HEK293 (cell line): ENCODE measurements at regions not wholly inside any gene's neighbourhood (a gene's known extent, or its start where the extent isn't known, plus 50 kb on each side); places are given as distances from the start of the nearest gene placed in this dataset.

Source experiments
- CTCF ChIA-PET: fragments of 350-600 bp; formaldehyde crosslinking; extraction: SDS; loops from one replicate; lab custom pipeline; 2021; ENCODE audit warnings: antibody characterized with exemption; lab: Yijun Ruan, JAX
- POLR2A ChIA-PET: fragments of 300-600 bp; formaldehyde crosslinking; extraction: SDS; loops from one replicate; lab custom pipeline; 2020; ENCODE audit warnings: antibody characterized with exemption, inconsistent platforms; lab: Yijun Ruan, JAX
- H3K27ac ChIP-seq: fragments of 200-500 bp; sonication (Bioruptor generic); 2 replicates; pipeline ENCODE4 v1.5.1; 2014; ENCODE audit warnings: low read depth, low read length, control low read depth, inconsistent platforms; ENCODE audit errors: extremely low read depth
- H3K36me3 ChIP-seq, 2 experiments: fragments of 200-500 bp in 1 of 2; sonication (Bioruptor generic) in 1 of 2; 1 replicate in 1 of 2; 2 replicates in 1 of 2; pipeline ENCODE4 v1.5.1; 2014 to 2017; ENCODE audit warnings: inconsistent platforms in 2 of 2, low read length in 2 of 2; ENCODE audit not compliant: control insufficient read depth in 2 of 2, insufficient read depth in 1 of 2
- H3K4me1 ChIP-seq: fragments of 200-500 bp; sonication (Bioruptor generic); 2 replicates; pipeline ENCODE4 v1.5.1; 2014; ENCODE audit warnings: mild to moderate bottlenecking, low read length, inconsistent platforms; ENCODE audit not compliant: control insufficient read depth, insufficient read depth
- H3K4me3 ChIP-seq: 2 replicates; pipeline ENCODE4 v1.5.1; 2011; ENCODE audit warnings: low read depth, mild to moderate bottlenecking, control low read depth, low read length, moderate library complexity
- H3K9me3 ChIP-seq: fragments of 200-500 bp; sonication (Bioruptor generic); 2 replicates; pipeline ENCODE4 v1.5.1; 2014; ENCODE audit warnings: low read depth, low read length, inconsistent platforms; ENCODE audit not compliant: control insufficient read depth, insufficient read depth
- SCRT1 ChIP-seq: fragments of 450-650 bp; formaldehyde crosslinking; IDR thresholded peaks from 2 replicates; pipeline ENCODE4 v1.5.1; 2016; ENCODE audit warnings: missing biosample characterization, missing genetic modification characterization, borderline replicate concordance
- ZBTB17 ChIP-seq: fragments of 450-650 bp; formaldehyde crosslinking; IDR thresholded peaks from 2 replicates; pipeline ENCODE4 v1.5.1; 2016; ENCODE audit warnings: missing biosample characterization, missing genetic modification characterization
- ZNF132 ChIP-seq: fragments of 450-650 bp; formaldehyde crosslinking; IDR thresholded peaks from 2 replicates; pipeline ENCODE4 v1.5.1; 2017; ENCODE audit warnings: missing biosample characterization, missing genetic modification characterization, borderline replicate concordance
- ZNF138 ChIP-seq: fragments of 450-650 bp; formaldehyde crosslinking; IDR thresholded peaks from 2 replicates; pipeline ENCODE4 v1.5.1; 2016; ENCODE audit warnings: missing biosample characterization, missing genetic modification characterization, borderline replicate concordance
- ZNF16 ChIP-seq: fragments of 450-650 bp; formaldehyde crosslinking; IDR thresholded peaks from 2 replicates; pipeline ENCODE4 v1.5.1; 2016; ENCODE audit warnings: low read depth, missing biosample characterization, missing genetic modification characterization
- ZNF184 ChIP-seq: fragments of 450-650 bp; IDR thresholded peaks from 2 replicates; pipeline ENCODE4 v1.5.1; 2018; ENCODE audit warnings: missing biosample characterization, mild to moderate bottlenecking, missing genetic modification characterization
- ZNF248 ChIP-seq: fragments of 450-650 bp; formaldehyde crosslinking; IDR thresholded peaks from 2 replicates; pipeline ENCODE4 v1.5.1; 2017; ENCODE audit warnings: missing biosample characterization, missing genetic modification characterization
- ZNF341 ChIP-seq: fragments of 450-650 bp; formaldehyde crosslinking; IDR thresholded peaks from 2 replicates; pipeline ENCODE4; 2016; ENCODE audit warnings: low read depth, missing biosample characterization, missing genetic modification characterization
- ZNF416 ChIP-seq: fragments of 450-650 bp; formaldehyde crosslinking; IDR thresholded peaks from 2 replicates; pipeline ENCODE4 v1.5.1; 2016; ENCODE audit warnings: missing biosample characterization, missing genetic modification characterization
- ZNF610 ChIP-seq: fragments of 450-650 bp; formaldehyde crosslinking; IDR thresholded peaks from 2 replicates; pipeline ENCODE4 v1.5.1; 2016; ENCODE audit warnings: missing biosample characterization, missing genetic modification characterization, borderline replicate concordance
- ZNF677 ChIP-seq: fragments of 450-650 bp; IDR thresholded peaks from 2 replicates; pipeline ENCODE4 v1.5.0; 2018; ENCODE audit warnings: missing biosample characterization, mild to moderate bottlenecking, missing genetic modification characterization, moderate library complexity
- ZXDB ChIP-seq: fragments of 450-650 bp; formaldehyde crosslinking; IDR thresholded peaks from 2 replicates; pipeline ENCODE4 v1.5.1; 2016; ENCODE audit warnings: missing biosample characterization, missing genetic modification characterization
- TF ChIP-seq, protein P1 (sequence below): fragments of 450-650 bp; formaldehyde crosslinking; IDR thresholded peaks from 2 replicates; pipeline ENCODE4 v1.5.1; 2016; ENCODE audit warnings: missing biosample characterization, missing genetic modification characterization
- TF ChIP-seq, protein P2 (sequence below): fragments of 450-650 bp; formaldehyde crosslinking; IDR thresholded peaks from 2 replicates; pipeline ENCODE4 v1.5.1; 2016; ENCODE audit warnings: missing biosample characterization, missing genetic modification characterization
- TF ChIP-seq, protein P3 (sequence below): fragments of 450-650 bp; formaldehyde crosslinking; IDR thresholded peaks from 2 replicates; pipeline ENCODE4 v1.5.1; 2016; ENCODE audit warnings: missing biosample characterization, missing genetic modification characterization, borderline replicate concordance
- TF ChIP-seq, protein P4 (sequence below): fragments of 450-650 bp; formaldehyde crosslinking; IDR thresholded peaks from 2 replicates; pipeline ENCODE4 v1.5.1; 2016; ENCODE audit warnings: missing biosample characterization, missing genetic modification characterization
- TF ChIP-seq, protein P5 (sequence below): fragments of 450-650 bp; formaldehyde crosslinking; IDR thresholded peaks from 2 replicates; pipeline ENCODE4 v1.5.1; 2017; ENCODE audit warnings: missing biosample characterization, missing genetic modification characterization
- TF ChIP-seq, protein P6 (sequence below): fragments of 450-650 bp; formaldehyde crosslinking; IDR thresholded peaks from 2 replicates; pipeline ENCODE4 v1.5.1; 2016; ENCODE audit warnings: missing biosample characterization, missing genetic modification characterization

DNA sequence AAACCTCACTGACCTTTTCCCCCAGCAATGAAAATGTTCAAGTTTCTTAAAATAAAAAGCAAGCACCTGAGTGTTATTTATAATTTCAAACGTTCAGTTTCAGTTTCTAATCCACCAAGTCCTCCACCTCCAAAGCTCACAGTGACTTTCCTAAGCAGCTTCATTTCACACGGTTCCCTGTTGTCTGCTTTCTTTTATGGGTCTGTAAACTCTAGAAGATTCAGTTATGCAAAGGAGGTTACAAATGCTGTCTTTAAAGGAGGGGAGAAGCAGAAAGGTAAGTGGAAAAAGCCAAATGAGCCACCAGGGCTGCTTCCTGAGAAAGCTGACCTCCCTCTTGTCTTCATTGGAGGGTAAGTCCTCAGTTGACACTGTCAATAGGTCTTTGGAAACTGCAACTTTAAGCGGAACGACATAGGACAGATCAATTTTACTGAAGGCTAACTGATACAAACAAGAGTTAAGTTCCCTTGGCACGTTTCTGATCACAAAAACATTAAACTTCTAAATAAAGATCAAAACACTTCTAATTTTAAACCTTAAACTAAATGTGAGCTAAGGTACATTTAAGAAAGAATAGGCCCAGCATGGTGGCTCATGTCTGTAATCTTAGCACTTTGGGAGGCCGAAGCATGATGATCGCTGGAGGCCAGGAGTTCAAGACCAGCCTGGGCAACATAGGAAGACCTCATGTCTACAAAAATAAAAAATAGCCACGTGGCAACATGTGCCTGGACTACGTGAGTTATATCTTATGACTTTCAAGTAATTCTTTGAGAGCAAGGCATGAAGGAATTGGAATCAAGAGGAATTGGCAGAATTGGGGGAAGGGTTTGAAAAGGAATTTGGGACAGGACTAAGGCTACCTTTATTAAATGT lies 151.9 kb upstream of the UBE2E1 start:
- H3K9me3 ChIP-seq, result no peaks in the 10 kb centered on the region
- H3K4me1 ChIP-seq, result peaks cover 6% of the 10 kb centered on the region
- no peak overlapping the region for H3K27ac ChIP-seq
- no peak overlapping the region for H3K4me3 ChIP-seq
- no peaks in the 10 kb centered on the region for H3K36me3 ChIP-seq
- no peak for TF ChIP-seq ZNF138 (tag by site-specific recombination)
- TF ChIP-seq, protein P1, sequence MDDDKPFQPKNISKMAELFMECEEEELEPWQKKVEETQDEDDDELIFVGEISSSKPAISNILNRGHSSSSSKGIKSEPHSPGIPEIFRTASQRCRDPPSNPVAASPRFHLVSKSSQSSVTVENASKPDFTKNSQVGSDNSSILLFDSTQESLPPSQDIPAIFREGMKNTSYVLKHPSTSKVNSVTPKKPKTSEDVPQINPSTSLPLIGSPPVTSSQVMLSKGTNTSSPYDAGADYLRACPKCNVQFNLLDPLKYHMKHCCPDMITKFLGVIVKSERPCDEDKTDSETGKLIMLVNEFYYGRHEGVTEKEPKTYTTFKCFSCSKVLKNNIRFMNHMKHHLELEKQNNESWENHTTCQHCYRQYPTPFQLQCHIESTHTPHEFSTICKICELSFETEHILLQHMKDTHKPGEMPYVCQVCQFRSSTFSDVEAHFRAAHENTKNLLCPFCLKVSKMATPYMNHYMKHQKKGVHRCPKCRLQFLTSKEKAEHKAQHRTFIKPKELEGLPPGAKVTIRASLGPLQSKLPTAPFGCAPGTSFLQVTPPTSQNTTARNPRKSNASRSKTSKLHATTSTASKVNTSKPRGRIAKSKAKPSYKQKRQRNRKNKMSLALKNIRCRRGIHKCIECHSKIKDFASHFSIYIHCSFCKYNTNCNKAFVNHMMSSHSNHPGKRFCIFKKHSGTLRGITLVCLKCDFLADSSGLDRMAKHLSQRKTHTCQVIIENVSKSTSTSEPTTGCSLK, result no peak
- no peak for TF ChIP-seq ZNF677 (tag by site-specific recombination)
- no peak for TF ChIP-seq ZXDB (tag by site-specific recombination)
- TF ChIP-seq, protein P2, sequence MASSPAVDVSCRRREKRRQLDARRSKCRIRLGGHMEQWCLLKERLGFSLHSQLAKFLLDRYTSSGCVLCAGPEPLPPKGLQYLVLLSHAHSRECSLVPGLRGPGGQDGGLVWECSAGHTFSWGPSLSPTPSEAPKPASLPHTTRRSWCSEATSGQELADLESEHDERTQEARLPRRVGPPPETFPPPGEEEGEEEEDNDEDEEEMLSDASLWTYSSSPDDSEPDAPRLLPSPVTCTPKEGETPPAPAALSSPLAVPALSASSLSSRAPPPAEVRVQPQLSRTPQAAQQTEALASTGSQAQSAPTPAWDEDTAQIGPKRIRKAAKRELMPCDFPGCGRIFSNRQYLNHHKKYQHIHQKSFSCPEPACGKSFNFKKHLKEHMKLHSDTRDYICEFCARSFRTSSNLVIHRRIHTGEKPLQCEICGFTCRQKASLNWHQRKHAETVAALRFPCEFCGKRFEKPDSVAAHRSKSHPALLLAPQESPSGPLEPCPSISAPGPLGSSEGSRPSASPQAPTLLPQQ, result no peak
- no peak for TF ChIP-seq ZNF184 (tag by site-specific recombination)
- TF ChIP-seq, protein P3, sequence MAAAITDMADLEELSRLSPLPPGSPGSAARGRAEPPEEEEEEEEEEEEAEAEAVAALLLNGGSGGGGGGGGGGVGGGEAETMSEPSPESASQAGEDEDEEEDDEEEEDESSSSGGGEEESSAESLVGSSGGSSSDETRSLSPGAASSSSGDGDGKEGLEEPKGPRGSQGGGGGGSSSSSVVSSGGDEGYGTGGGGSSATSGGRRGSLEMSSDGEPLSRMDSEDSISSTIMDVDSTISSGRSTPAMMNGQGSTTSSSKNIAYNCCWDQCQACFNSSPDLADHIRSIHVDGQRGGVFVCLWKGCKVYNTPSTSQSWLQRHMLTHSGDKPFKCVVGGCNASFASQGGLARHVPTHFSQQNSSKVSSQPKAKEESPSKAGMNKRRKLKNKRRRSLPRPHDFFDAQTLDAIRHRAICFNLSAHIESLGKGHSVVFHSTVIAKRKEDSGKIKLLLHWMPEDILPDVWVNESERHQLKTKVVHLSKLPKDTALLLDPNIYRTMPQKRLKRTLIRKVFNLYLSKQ (tag by site-specific recombination), result no peak
- no peak for TF ChIP-seq ZNF248 (tag by site-specific recombination)
- TF ChIP-seq, protein P4, sequence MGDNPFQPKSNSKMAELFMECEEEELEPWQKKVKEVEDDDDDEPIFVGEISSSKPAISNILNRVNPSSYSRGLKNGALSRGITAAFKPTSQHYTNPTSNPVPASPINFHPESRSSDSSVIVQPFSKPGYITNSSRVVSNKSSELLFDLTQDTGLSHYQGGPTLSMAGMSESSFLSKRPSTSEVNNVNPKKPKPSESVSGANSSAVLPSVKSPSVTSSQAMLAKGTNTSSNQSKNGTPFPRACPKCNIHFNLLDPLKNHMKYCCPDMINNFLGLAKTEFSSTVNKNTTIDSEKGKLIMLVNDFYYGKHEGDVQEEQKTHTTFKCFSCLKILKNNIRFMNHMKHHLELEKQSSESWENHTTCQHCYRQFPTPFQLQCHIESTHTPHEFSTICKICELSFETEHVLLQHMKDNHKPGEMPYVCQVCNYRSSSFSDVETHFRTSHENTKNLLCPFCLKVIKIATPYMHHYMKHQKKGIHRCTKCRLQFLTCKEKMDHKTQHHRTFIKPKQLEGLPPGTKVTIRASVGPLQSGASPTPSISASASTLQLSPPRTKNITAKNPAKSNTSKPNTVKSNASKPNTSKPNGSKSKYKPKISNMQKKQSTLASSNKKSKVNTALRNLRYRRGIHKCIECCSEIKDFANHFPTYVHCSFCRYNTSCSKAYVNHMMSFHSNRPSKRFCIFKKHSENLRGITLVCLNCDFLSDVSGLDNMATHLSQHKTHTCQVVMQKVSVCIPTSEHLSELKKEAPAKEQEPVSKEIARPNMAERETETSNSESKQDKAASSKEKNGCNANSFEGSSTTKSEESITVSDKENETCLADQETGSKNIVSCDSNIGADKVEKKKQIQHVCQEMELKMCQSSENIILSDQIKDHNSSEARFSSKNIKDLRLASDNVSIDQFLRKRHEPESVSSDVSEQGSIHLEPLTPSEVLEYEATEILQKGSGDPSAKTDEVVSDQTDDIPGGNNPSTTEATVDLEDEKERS, result no peak
- TF ChIP-seq ZNF341 (tag by site-specific recombination), result no peak
- no peak for TF ChIP-seq SCRT1 (tag by site-specific recombination)
- TF ChIP-seq ZNF610 (tag by site-specific recombination), result no peak
- TF ChIP-seq, protein P5, sequence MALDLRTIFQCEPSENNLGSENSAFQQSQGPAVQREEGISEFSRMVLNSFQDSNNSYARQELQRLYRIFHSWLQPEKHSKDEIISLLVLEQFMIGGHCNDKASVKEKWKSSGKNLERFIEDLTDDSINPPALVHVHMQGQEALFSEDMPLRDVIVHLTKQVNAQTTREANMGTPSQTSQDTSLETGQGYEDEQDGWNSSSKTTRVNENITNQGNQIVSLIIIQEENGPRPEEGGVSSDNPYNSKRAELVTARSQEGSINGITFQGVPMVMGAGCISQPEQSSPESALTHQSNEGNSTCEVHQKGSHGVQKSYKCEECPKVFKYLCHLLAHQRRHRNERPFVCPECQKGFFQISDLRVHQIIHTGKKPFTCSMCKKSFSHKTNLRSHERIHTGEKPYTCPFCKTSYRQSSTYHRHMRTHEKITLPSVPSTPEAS (tag by site-specific recombination), result no peak
- TF ChIP-seq ZNF416 (tag by site-specific recombination), result no peak
- TF ChIP-seq ZNF132, result no peak
- TF ChIP-seq ZNF16 (tag by site-specific recombination), result no peak
- no peak for TF ChIP-seq ZBTB17 (tag by site-specific recombination)
- TF ChIP-seq, protein P6, sequence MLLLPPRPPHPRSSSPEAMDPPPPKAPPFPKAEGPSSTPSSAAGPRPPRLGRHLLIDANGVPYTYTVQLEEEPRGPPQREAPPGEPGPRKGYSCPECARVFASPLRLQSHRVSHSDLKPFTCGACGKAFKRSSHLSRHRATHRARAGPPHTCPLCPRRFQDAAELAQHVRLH, result no peak
- ChIA-PET POLR2A (no interaction called here), CTCF (interaction anchor here (0.5 kb wide), 1 partner anchor 143 kb away, joined by 3 read pairs; no protein-coding TSS in a partner anchor)
